HG03378 (cell line): ENCODE measurements at regions not wholly inside any gene's neighbourhood (a gene's known extent, or its start where the extent isn't known, plus 50 kb on each side); places are given as distances from the start of the nearest gene placed in this dataset.
"Not testable (repeated sequence)": the region's sequence is repeated elsewhere in the genome, so short reads cannot be mapped to it uniquely, and the experiment has no call there.

Experiments used
- ATAC-seq: cut with Tn5 transposase; IDR thresholded peaks from one replicate; pipeline ENCODE4 v1.9.1; 2021; ENCODE audit warnings: mild to moderate bottlenecking, moderate library complexity; ENCODE audit not compliant: unreplicated experiment

GRCh38 chr13:79836121-79836520 lies 355.2 kb downstream of the NDFIP2 start:
- ATAC-seq = not testable (repeated sequence)

- no peak for ATAC-seq
Measured at GRCh38 chr13:79834876-79835275, 353.9 kb downstream of the NDFIP2 start.

- no peak for ATAC-seq
Measured at GRCh38 chr13:79833991-79834390, 353.0 kb downstream of the NDFIP2 start.

- no peak for ATAC-seq
Measured at GRCh38 chr13:79831556-79831955, 350.6 kb downstream of the NDFIP2 start.

- no peak for ATAC-seq
Measured at GRCh38 chr13:79830945-79831344, 350.0 kb downstream of the NDFIP2 start.

- ATAC-seq = no peak
Measured at GRCh38 chr13:79830426-79830825, 349.5 kb downstream of the NDFIP2 start.

GRCh38 chr13:79829880-79830279 lies 348.9 kb downstream of the NDFIP2 start:
- no peak for ATAC-seq

- ATAC-seq = no peak
Measured at GRCh38 chr13:79825959-79826358, 345.0 kb downstream of the NDFIP2 start.

- ATAC-seq = no peak
Measured at GRCh38 chr13:79815041-79815440, 334.1 kb downstream of the NDFIP2 start.

- ATAC-seq = peak; percentile 70
Measured at GRCh38 chr13:79812070-79812850, 331.3 kb downstream of the NDFIP2 start.

- no peak for ATAC-seq
Measured at GRCh38 chr13:79811170-79811569, 330.2 kb downstream of the NDFIP2 start.

GRCh38 chr13:79810669-79811068 lies 329.7 kb downstream of the NDFIP2 start:
- no peak for ATAC-seq

GRCh38 chr13:79810018-79810417 lies 329.1 kb downstream of the NDFIP2 start:
- no peak for ATAC-seq

GRCh38 chr13:79808475-79808874 lies 327.5 kb downstream of the NDFIP2 start:
- no peak for ATAC-seq

- no peak for ATAC-seq
Measured at GRCh38 chr13:79807554-79807953, 326.6 kb downstream of the NDFIP2 start.

- no peak for ATAC-seq
Measured at GRCh38 chr13:79806821-79807220, 325.9 kb downstream of the NDFIP2 start.

- ATAC-seq = no peak
Measured at GRCh38 chr13:79805317-79805716, 324.4 kb downstream of the NDFIP2 start.

GRCh38 chr13:79803989-79804388 lies 323.0 kb downstream of the NDFIP2 start:
- ATAC-seq = no peak

GRCh38 chr13:79803296-79803695 lies 322.3 kb downstream of the NDFIP2 start:
- ATAC-seq = no peak

GRCh38 chr13:79802389-79803085 lies 321.6 kb downstream of the NDFIP2 start:
- ATAC-seq = no peak

GRCh38 chr13:79799059-79799867 lies 318.3 kb downstream of the NDFIP2 start:
- ATAC-seq = no peak

- ATAC-seq = no peak
Measured at GRCh38 chr13:79796136-79796535, 315.2 kb downstream of the NDFIP2 start.
